Fibroblast of peridontal ligament (primary cell): ENCODE measurements at regions not wholly inside any gene's neighbourhood (a gene's known extent, or its start where the extent isn't known, plus 50 kb on each side); places are given as distances from the start of the nearest gene placed in this dataset.
"Not testable (repeated sequence)": the region's sequence is repeated elsewhere in the genome, so short reads cannot be mapped to it uniquely, and the experiment has no call there.

Experiments
- DNase-seq: peaks from one replicate; pipeline ENCODE4 v3.0.0-alpha.2; 2010; ENCODE audit errors: extremely low read depth

GRCh38 chr12:102298022-102298421 is 100.4 kb upstream of the PMCH start:
- DNase-seq = peak; percentile 46

- DNase-seq = no peak
Measured at GRCh38 chr12:102297412-102297811, 99.8 kb upstream of the PMCH start.

GRCh38 chr12:102294568-102294967 is 96.9 kb upstream of the PMCH start:
- DNase-seq = no peak

DNA sequence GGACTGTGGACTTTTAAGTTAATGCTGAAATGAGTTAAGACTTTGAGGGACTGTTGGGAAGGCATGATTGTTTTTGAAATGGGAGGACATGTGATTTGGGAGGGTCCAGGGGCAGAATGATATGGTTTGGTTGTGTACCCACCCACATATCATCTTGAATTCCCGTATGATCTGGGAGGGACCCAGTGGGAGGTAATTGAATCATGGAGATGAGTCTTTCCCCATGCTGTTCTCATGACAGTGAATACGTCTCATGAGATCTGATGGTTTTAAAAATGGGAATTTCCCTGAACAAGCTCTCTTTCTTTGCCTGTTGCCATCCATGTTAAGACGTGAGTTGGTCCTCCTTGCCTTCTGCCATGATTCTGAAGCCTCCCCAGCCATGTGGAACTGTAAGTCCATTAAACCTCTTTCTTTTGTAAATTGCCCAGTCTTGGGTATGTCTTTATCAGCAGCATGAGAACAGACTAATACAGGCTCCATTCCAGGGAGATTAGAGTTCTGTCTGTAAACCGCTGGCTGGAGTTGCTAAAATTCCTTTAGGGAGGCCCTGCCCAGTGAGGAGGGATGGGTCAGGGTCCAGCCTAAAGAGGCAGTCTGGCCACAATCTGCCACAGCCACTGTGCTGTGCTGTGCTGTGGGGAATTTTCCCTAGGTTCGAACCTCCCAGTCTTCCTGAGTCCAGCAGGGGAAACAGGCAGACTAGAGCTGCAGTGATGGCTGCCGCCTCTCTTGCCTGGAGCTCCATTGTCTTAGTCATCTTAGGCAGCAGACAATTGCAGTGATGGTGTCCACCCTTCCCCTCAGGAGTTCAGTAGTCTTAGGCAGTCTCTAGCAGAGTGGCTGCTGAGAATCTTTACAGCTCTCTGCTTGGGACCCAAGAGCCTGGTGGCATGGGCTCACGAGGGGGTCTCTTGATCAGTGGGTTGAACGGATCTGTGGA is 94.1 kb upstream of the PMCH start:
- not testable (repeated sequence) for DNase-seq

GRCh38 chr12:102289702-102290101 is 92.1 kb upstream of the PMCH start:
- not testable (repeated sequence) for DNase-seq

- no peak for DNase-seq
Measured at GRCh38 chr12:102281231-102281630, 83.6 kb upstream of the PMCH start.

DNA sequence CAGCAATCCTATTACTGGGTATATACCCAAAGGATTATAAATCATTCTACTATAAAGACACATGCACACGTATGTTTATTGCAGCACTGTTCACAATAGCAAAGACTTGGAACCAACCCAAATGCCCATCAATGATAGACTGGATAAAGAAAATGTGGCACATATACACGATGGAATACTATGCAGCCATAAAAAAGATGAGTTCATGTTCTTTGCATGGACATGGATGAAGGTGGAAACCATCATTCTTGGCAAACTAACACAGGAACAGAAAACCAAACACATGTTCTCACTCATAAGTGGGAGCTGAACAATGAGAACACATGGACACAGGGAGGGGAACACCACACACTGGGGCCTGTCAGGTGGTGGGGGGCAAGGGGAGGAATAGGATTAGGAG is 58.1 kb upstream of the PMCH start:
- DNase-seq = not testable (repeated sequence)

GRCh38 chr12:102251005-102251404 is 53.4 kb upstream of the PMCH start:
- DNase-seq = not testable (repeated sequence)

GRCh38 chr12:102249079-102249841 is 51.6 kb upstream of the PMCH start:
- DNase-seq = no peak
